ENCODE measurements at regions not wholly inside any gene's neighbourhood (a gene's known extent, or its start where the extent isn't known, plus 50 kb on each side); places are given as distances from the start of the nearest gene placed in this dataset.

GRCh38 chr5:101102506-101102905 lies 199.4 kb upstream of the ST8SIA4 start:
- TF ChIP-seq POLR2A (IDR thresholded peaks at IDR 0.05; ENCODE audit: low read depth, low read length) (no peak), CTCF (IDR thresholded peaks at IDR 0.05; ENCODE audit: extremely low read depth in 1 of 2, insufficient read depth in 1 of 2, low read depth in 1 of 2, low read length in 2 of 2) (no peak), EZH2 (IDR thresholded peaks at IDR 0.05; ENCODE audit: borderline replicate concordance, low read depth, low read length, severe bottlenecking) (no peak), JUN (IDR thresholded peaks at IDR 0.05; ENCODE audit: borderline replicate concordance, insufficient read depth, insufficient read length, low read depth) (no peak), POLR2AphosphoS5 (IDR thresholded peaks at IDR 0.05; ENCODE audit: insufficient read depth, low read depth, low read length) (no peak), GATA2 (IDR thresholded peaks at IDR 0.05; ENCODE audit: insufficient read depth, insufficient read length, low read depth, low read length) (no peak), MAX (IDR thresholded peaks at IDR 0.05; ENCODE audit: insufficient read depth, insufficient read length) (no peak), MYC (IDR thresholded peaks at IDR 0.05; ENCODE audit: low read depth, low read length) (no peak)
